ENCODE measurements at regions not wholly inside any gene's neighbourhood (a gene's known extent, or its start where the extent isn't known, plus 50 kb on each side); places are given as distances from the start of the nearest gene placed in this dataset.

DNA sequence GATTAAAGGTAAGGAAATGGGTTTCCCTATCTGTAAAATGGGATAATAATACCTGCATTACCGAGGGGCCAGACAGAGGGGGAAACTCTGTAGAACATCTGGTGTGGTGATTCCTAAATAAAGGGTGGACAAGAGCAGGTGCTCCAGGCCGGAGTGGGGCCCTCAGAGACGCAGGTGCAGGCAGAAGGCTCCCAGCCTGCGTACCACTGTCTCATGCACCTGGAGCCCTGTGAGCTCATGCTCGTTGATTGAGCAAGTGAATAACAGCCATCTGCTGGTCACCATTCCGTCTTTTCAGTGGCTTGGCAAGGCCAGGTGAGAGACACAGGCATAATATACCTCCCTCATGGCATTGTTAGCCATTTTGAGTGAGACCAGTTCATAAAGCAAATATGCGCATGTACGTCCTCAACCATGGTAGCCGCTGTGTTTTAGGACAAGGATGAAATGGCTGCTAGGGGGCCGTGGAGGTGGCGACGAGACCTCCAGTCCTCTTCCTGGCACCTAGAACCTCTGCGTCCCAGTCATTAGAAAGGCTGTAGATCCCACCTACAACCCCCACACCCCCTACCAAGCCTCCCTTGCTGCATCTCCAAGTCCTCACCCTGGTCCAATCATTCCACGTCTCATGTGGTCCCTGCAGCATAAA, 198.0 kb upstream of the MVB12B start:
- no peak for TF ChIP-seq CSDC2 (CRISPR knock-in tag; IDR thresholded peaks at IDR 0.05)
- no peak for TF ChIP-seq TCF4 (CRISPR knock-in tag; IDR thresholded peaks at IDR 0.05; ENCODE audit: borderline replicate concordance)
- TF ChIP-seq ZFP3 (CRISPR knock-in tag; IDR thresholded peaks at IDR 0.05), result no peak
- TF ChIP-seq, protein P1, sequence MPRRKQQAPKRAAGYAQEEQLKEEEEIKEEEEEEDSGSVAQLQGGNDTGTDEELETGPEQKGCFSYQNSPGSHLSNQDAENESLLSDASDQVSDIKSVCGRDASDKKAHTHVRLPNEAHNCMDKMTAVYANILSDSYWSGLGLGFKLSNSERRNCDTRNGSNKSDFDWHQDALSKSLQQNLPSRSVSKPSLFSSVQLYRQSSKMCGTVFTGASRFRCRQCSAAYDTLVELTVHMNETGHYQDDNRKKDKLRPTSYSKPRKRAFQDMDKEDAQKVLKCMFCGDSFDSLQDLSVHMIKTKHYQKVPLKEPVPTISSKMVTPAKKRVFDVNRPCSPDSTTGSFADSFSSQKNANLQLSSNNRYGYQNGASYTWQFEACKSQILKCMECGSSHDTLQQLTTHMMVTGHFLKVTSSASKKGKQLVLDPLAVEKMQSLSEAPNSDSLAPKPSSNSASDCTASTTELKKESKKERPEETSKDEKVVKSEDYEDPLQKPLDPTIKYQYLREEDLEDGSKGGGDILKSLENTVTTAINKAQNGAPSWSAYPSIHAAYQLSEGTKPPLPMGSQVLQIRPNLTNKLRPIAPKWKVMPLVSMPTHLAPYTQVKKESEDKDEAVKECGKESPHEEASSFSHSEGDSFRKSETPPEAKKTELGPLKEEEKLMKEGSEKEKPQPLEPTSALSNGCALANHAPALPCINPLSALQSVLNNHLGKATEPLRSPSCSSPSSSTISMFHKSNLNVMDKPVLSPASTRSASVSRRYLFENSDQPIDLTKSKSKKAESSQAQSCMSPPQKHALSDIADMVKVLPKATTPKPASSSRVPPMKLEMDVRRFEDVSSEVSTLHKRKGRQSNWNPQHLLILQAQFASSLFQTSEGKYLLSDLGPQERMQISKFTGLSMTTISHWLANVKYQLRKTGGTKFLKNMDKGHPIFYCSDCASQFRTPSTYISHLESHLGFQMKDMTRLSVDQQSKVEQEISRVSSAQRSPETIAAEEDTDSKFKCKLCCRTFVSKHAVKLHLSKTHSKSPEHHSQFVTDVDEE (CRISPR knock-in tag; IDR thresholded peaks at IDR 0.05), result no peak
- TF ChIP-seq, protein P2, sequence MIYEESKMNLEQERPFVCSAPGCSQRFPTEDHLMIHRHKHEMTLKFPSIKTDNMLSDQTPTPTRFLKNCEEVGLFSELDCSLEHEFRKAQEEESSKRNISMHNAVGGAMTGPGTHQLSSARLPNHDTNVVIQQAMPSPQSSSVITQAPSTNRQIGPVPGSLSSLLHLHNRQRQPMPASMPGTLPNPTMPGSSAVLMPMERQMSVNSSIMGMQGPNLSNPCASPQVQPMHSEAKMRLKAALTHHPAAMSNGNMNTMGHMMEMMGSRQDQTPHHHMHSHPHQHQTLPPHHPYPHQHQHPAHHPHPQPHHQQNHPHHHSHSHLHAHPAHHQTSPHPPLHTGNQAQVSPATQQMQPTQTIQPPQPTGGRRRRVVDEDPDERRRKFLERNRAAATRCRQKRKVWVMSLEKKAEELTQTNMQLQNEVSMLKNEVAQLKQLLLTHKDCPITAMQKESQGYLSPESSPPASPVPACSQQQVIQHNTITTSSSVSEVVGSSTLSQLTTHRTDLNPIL (CRISPR knock-in tag; IDR thresholded peaks at IDR 0.05; ENCODE audit: low read depth), result no peak
- no peak for TF ChIP-seq GLIS3 (CRISPR knock-in tag; IDR thresholded peaks at IDR 0.05)
- no peak for TF ChIP-seq ZNF70 (CRISPR knock-in tag; IDR thresholded peaks at IDR 0.05)
- TF ChIP-seq, protein P3, sequence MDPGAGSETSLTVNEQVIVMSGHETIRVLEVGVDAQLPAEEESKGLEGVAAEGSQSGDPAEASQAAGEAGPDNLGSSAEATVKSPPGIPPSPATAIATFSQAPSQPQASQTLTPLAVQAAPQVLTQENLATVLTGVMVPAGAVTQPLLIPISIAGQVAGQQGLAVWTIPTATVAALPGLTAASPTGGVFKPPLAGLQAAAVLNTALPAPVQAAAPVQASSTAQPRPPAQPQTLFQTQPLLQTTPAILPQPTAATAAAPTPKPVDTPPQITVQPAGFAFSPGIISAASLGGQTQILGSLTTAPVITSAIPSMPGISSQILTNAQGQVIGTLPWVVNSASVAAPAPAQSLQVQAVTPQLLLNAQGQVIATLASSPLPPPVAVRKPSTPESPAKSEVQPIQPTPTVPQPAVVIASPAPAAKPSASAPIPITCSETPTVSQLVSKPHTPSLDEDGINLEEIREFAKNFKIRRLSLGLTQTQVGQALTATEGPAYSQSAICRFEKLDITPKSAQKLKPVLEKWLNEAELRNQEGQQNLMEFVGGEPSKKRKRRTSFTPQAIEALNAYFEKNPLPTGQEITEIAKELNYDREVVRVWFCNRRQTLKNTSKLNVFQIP (CRISPR knock-in tag; IDR thresholded peaks at IDR 0.05; ENCODE audit: borderline replicate concordance, low read depth), result no peak
- TF ChIP-seq ZNF565 (CRISPR knock-in tag; conservative IDR thresholded peaks at IDR 0.05; ENCODE audit: low read depth), result no peak
- no peak for TF ChIP-seq TOX (CRISPR knock-in tag; IDR thresholded peaks at IDR 0.05; ENCODE audit: borderline replicate concordance)
- TF ChIP-seq ISL1 (CRISPR knock-in tag; IDR thresholded peaks at IDR 0.05), result no peak
- TF ChIP-seq RARB (CRISPR knock-in tag; IDR thresholded peaks at IDR 0.05), result no peak
- no peak for TF ChIP-seq OSR1 (CRISPR knock-in tag; IDR thresholded peaks at IDR 0.05)
- TF ChIP-seq ARNTL (CRISPR knock-in tag; IDR thresholded peaks at IDR 0.05; ENCODE audit: borderline replicate concordance, low read depth), result no peak
- TF ChIP-seq, protein P4, sequence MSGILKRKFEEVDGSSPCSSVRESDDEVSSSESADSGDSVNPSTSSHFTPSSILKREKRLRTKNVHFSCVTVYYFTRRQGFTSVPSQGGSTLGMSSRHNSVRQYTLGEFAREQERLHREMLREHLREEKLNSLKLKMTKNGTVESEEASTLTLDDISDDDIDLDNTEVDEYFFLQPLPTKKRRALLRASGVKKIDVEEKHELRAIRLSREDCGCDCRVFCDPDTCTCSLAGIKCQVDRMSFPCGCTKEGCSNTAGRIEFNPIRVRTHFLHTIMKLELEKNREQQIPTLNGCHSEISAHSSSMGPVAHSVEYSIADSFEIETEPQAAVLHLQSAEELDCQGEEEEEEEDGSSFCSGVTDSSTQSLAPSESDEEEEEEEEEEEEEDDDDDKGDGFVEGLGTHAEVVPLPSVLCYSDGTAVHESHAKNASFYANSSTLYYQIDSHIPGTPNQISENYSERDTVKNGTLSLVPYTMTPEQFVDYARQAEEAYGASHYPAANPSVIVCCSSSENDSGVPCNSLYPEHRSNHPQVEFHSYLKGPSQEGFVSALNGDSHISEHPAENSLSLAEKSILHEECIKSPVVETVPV (CRISPR knock-in tag; IDR thresholded peaks at IDR 0.05), result no peak
- TF ChIP-seq, protein P5, sequence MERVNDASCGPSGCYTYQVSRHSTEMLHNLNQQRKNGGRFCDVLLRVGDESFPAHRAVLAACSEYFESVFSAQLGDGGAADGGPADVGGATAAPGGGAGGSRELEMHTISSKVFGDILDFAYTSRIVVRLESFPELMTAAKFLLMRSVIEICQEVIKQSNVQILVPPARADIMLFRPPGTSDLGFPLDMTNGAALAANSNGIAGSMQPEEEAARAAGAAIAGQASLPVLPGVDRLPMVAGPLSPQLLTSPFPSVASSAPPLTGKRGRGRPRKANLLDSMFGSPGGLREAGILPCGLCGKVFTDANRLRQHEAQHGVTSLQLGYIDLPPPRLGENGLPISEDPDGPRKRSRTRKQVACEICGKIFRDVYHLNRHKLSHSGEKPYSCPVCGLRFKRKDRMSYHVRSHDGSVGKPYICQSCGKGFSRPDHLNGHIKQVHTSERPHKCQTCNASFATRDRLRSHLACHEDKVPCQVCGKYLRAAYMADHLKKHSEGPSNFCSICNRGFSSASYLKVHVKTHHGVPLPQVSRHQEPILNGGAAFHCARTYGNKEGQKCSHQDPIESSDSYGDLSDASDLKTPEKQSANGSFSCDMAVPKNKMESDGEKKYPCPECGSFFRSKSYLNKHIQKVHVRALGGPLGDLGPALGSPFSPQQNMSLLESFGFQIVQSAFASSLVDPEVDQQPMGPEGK (CRISPR knock-in tag; IDR thresholded peaks at IDR 0.05; ENCODE audit: borderline replicate concordance), result no peak

DNA sequence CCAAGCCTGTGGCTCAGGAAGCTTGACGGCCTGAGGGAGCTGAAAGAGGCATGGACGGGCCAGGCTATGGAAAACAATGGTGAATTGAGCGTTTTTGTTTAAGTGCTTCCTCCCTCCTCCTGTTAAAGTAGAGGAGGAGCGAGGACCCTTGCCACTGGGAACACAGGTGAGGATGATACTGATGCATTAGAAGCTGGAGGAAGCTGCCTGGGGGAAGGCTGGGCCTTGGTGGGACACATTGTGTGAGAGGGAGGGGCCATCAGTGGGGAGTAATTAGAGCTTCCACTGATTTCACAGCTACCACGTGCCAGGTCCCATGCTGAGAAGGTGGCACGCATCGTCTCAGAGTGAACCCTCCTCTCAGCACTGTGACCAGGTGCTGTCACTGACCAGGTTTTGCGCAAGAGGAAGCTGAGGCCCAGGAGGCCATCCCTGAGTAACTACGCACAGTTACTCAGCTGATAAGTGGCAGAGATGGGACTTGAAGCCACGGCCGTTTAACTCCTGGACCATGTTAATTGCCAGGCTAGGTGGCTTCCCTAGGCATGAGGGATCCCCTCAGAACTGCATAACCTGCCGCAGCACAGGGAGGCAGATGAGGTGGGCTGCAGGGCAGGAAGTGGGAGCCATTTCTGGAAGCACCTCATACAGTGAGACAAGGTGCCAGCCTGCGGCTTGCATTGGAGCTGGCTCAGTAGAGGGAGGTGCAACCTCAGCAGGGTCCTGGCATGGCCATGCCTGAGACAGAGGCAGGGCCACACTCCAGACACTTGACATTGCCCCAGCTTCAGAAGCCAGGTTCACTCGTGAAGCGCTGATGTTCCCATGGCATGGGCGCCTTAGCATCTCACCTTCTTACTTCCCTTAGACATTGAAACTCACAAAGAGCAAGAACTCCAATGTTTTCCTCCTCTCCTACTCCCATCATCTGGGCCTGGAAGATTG, 195.3 kb upstream of the MVB12B start:
- no peak for TF ChIP-seq ARNTL (CRISPR knock-in tag; IDR thresholded peaks at IDR 0.05; ENCODE audit: borderline replicate concordance, low read depth)
- TF ChIP-seq, protein P4 (CRISPR knock-in tag; IDR thresholded peaks at IDR 0.05), result no peak
- no peak for TF ChIP-seq ZFP3 (CRISPR knock-in tag; IDR thresholded peaks at IDR 0.05)
- no peak for TF ChIP-seq ZNF70 (CRISPR knock-in tag; IDR thresholded peaks at IDR 0.05)

More for the DNA sequence above, 198.0 kb upstream of the MVB12B start:
- no peak for ATAC-seq

More for the DNA sequence above, 195.3 kb upstream of the MVB12B start:
- ATAC-seq, result no peak
